Adrenal gland (tissue), 9 donors: ENCODE measurements at regions not wholly inside any gene's neighbourhood (a gene's known extent, or its start where the extent isn't known, plus 50 kb on each side); places are given as distances from the start of the nearest gene placed in this dataset.

Experiments
- DNase-seq, 7 donors: peaks; one replicate each; pipeline ENCODE4 v3.0.0-alpha.2; 2019 to 2020
- H3K27ac ChIP-seq, 5 donors: fragments of 200-600 bp; sonication (generic) in 4 of 5; 1 replicate in 3 of 5; 2 replicates in 2 of 5; pipeline versions ENCODE4 v1.5.1 to v1.8.0; 2016 to 2020; ENCODE audit warnings: mild to moderate bottlenecking in 1 of 5
- H3K27me3 ChIP-seq: fragments of 200-600 bp; 2 replicates; pipeline ENCODE4 v1.8.0; 2021
- H3K36me3 ChIP-seq, 2 donors: fragments of 200-600 bp; replicated peaks in 1 of 2; 1 replicate in 1 of 2; 2 replicates in 1 of 2; pipeline versions ENCODE4 v1.5.1 to v1.8.0; 2018 to 2022
- H3K4me1 ChIP-seq, 2 donors: fragments of 200-600 bp; replicated peaks in 1 of 2; 1 replicate in 1 of 2; 2 replicates in 1 of 2; pipeline versions ENCODE4 v1.5.1 to v1.8.0; 2018 to 2021
- H3K4me3 ChIP-seq, 4 donors: fragments of 200-600 bp; sonication (generic) in 3 of 4; one replicate each; pipeline ENCODE4 v1.5.1; 2016 to 2018
- H3K9me3 ChIP-seq, 3 donors: fragments of 200-600 bp; sonication (generic) in 1 of 3; replicated peaks in 1 of 3; 1 replicate in 2 of 3; 2 replicates in 1 of 3; pipeline versions ENCODE4 v1.5.1 to v1.8.0; 2016 to 2021
- POLR2A ChIP-seq, 2 donors: fragments of 450-650 bp; IDR thresholded peaks; one replicate each; pipeline ENCODE4 v1.6.1; 2017; ENCODE audit warnings: antibody characterized with exemption in 2 of 2, mild to moderate bottlenecking in 2 of 2, moderate library complexity in 1 of 2
- WGBS, 4 donors: extraction: QIAGEN DNeasy Blood & Tissue Kit in 2 of 4; methylation state at CpG; one replicate each; pipeline versions ENCODE4 v1.1.5 to v1.1.7; 2013 to 2017; 5-methylcytosine and 5-hydroxymethylcytosine counted together
- intact Hi-C, 2 donors: fragments of 100-400 bp; cut with DNase I; formaldehyde crosslinking; loops; one replicate each; pipeline versions ENCODE4 v1.14.1 to v1.15.0; 2022 to 2023
- TF ChIP-seq, protein P1 (sequence below), 6 experiments: fragments of 450-650 bp in 4 of 6; fragments of 200-600 bp in 2 of 6; sonication (generic) in 1 of 6; IDR thresholded peaks; 1 replicate in 5 of 6; 2 replicates in 1 of 6; pipeline versions ENCODE4 v1.5.1 to v1.8.0; 2016 to 2021; ENCODE audit warnings: antibody characterized with exemption in 6 of 6, mild to moderate bottlenecking in 2 of 6, moderate library complexity in 1 of 6
- donor health status: healthy with polysubstance abuse.
- donor health status: Bipolar disorder and iron deficiency.
- donor health status: DM: yes; HTN: yes; CAD: no.
- donor health status: DM: no; HTN: no; CAD: no.
- donor health status: DM: no; HTN: no; CAD: no.

DNA sequence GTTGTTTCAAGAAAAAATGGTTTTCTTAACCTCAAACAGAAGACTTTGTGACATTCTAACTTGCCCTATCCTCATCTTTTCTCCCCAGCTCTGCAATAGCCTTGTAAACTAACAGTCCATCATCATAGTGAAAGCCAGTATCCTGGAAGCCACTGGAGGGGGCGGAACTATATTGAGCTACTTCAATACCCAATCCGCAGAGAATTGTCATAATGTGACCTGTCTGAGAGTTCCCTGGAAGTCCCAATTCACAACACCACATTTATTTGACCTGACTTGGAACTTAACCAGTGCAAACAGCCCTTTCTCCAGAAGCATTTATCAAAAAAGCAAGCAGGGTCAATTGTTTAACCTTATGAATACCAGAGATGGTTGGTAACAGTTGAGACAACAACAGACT is 747.6 kb upstream of the GRM7 start:
- intact Hi-C loops = no loop called here
- Histone ChIP-seq H3K27me3 (no peaks in the 10 kb centered on the region), H3K4me1 (no peaks in the 10 kb centered on the region), H3K4me3 (no peak overlapping the region), H3K36me3 (no peaks in the 10 kb centered on the region), H3K27ac (no peak overlapping the region), H3K9me3 (no peaks in the 10 kb centered on the region)
- 61 to 67% (median 65%) methylated on average over 2 of the region's 2 CpGs for WGBS, 4 donors
- DNase-seq = no peak
- no peak for TF ChIP-seq POLR2A (IDR thresholded peaks at IDR 0.05)
- TF ChIP-seq, protein P1, sequence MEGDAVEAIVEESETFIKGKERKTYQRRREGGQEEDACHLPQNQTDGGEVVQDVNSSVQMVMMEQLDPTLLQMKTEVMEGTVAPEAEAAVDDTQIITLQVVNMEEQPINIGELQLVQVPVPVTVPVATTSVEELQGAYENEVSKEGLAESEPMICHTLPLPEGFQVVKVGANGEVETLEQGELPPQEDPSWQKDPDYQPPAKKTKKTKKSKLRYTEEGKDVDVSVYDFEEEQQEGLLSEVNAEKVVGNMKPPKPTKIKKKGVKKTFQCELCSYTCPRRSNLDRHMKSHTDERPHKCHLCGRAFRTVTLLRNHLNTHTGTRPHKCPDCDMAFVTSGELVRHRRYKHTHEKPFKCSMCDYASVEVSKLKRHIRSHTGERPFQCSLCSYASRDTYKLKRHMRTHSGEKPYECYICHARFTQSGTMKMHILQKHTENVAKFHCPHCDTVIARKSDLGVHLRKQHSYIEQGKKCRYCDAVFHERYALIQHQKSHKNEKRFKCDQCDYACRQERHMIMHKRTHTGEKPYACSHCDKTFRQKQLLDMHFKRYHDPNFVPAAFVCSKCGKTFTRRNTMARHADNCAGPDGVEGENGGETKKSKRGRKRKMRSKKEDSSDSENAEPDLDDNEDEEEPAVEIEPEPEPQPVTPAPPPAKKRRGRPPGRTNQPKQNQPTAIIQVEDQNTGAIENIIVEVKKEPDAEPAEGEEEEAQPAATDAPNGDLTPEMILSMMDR (IDR thresholded peaks at IDR 0.05) = no peak

GRCh38 chr3:6119367-6119766 is 741.5 kb upstream of the GRM7 start:
- intact Hi-C loops = no loop called here
- no peak for DNase-seq
- Histone ChIP-seq H3K27me3 (no peaks in the 10 kb centered on the region), H3K9me3 (no peaks in the 10 kb centered on the region), H3K27ac (no peak overlapping the region), H3K4me1 (no peaks in the 10 kb centered on the region), H3K4me3 (no peak overlapping the region), H3K36me3 (no peaks in the 10 kb centered on the region)
- WGBS, 4 donors = 72 to 88% (median 76%) methylated on average over 3 of the region's 3 CpGs
- TF ChIP-seq, protein P1 (IDR thresholded peaks at IDR 0.05) = no peak
- no peak for TF ChIP-seq POLR2A (IDR thresholded peaks at IDR 0.05)

DNA sequence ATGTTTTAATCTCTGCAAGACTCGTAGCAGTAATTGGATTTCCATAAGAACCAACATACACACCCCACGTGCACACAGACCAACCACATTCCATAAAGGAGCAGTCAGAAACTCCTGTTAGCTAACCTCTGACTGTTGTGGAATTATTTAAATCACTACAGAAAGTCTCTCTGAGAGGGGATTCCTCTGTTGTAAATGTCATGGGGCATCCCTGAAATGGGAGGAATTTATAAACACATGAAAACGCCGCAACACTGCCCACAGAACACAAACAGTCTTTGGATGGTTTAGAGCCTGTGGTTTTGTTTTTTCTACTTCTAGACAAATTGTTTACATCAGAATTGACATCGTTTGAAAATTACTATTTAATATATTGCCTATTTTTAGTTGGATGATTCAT is 740.1 kb upstream of the GRM7 start:
- Histone ChIP-seq H3K27ac (no peak overlapping the region), H3K36me3 (no peaks in the 10 kb centered on the region), H3K4me3 (no peak overlapping the region), H3K4me1 (no peaks in the 10 kb centered on the region), H3K27me3 (no peaks in the 10 kb centered on the region), H3K9me3 (no peaks in the 10 kb centered on the region)
- TF ChIP-seq, protein P1 (IDR thresholded peaks at IDR 0.05) = no peak
- TF ChIP-seq POLR2A (IDR thresholded peaks at IDR 0.05) = no peak
- WGBS, 4 donors = 50 to 64% (median 59%) methylated on average over 5 of the region's 5 CpGs
- no peak for DNase-seq
- intact Hi-C loops = no loop called here

- TF ChIP-seq, protein P1 (IDR thresholded peaks at IDR 0.05) = no peak
- TF ChIP-seq POLR2A (IDR thresholded peaks at IDR 0.05) = no peak
Measured at GRCh38 chr3:6124875-6125274, 736.0 kb upstream of the GRM7 start.

More at GRCh38 chr3:6124875-6125274, 736.0 kb upstream of the GRM7 start:
- Histone ChIP-seq H3K9me3 (no peaks in the 10 kb centered on the region), H3K27me3 (no peaks in the 10 kb centered on the region), H3K36me3 (no peaks in the 10 kb centered on the region), H3K4me1 (no peaks in the 10 kb centered on the region), H3K27ac (no peak overlapping the region), H3K4me3 (no peak overlapping the region)
- 68 to 76% (median 73%) methylated on average over 5 of the region's 5 CpGs for WGBS, 4 donors
- intact Hi-C loops = no loop called here
- DNase-seq = no peak
